ENCODE measurements at regions not wholly inside any gene's neighbourhood (a gene's known extent, or its start where the extent isn't known, plus 50 kb on each side); places are given as distances from the start of the nearest gene placed in this dataset.

GRCh38 chr6:2514965-2515543 is 235.7 kb downstream of the MYLK4 start:
- TF ChIP-seq CTCF (conservative IDR thresholded peaks at IDR 0.05; ENCODE audit: low read depth, low read length) (no peak), EZH2phosphoT487 (IDR thresholded peaks at IDR 0.05; ENCODE audit: borderline replicate concordance, low read length) (no peak)

Measured in PC-3 (cell line).